ENCODE measurements at regions not wholly inside any gene's neighbourhood (a gene's known extent, or its start where the extent isn't known, plus 50 kb on each side); places are given as distances from the start of the nearest gene placed in this dataset.
"Not testable (repeated sequence)": the region's sequence is repeated elsewhere in the genome, so short reads cannot be mapped to it uniquely, and the experiment has no call there.

DNA sequence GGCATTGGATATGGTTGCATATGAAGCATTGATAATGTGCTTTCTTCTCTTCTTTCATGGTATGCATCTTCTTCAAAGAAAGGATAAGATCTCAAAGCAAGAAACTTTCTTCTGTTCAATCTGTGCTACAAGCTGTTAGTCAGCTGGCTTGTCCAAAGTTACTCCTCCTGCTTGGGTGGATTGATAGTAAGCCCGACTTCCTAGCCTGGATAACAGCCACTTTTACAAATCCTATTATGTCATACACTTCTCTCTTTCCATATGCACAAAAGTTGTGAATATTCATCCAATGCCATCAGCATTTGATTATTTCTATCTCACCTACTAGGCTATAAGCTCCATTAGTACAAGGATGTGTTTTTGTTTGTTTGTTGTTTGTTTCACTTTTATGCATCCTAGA, 891.0 kb upstream of the SORCS1 start:
- ATAC-seq, result no peak

- no peak for ATAC-seq
Observed at GRCh38 chr10:108052981-108053380, 888.5 kb upstream of the SORCS1 start.

GRCh38 chr10:108051218-108051617, 886.7 kb upstream of the SORCS1 start:
- no peak for ATAC-seq

DNA sequence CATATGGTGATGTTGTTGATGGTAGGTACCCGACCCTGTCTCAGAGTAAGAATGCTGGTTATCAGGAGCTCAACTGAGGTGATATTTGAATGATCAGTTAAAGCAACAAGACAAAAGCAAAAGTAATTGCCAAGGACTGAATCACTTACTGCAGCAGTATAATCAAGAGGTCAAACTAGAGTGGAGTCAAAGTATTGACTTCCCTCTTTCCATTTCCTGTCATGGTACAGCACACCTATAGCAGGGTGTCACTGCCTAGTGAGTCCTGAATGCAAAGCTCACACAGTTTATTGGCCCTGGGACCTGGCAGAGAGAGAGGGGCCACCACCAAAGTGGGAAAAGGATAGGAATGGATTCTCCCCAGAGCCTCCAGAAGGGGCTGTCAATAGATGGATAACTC, 886.1 kb upstream of the SORCS1 start:
- no peak for ATAC-seq

GRCh38 chr10:108049668-108050067, 885.2 kb upstream of the SORCS1 start:
- no peak for ATAC-seq

- ATAC-seq, result no peak
Observed at GRCh38 chr10:108048898-108049297, 884.4 kb upstream of the SORCS1 start.

- no peak for ATAC-seq
Observed at GRCh38 chr10:108039821-108040584, 875.5 kb upstream of the SORCS1 start.

GRCh38 chr10:108037061-108037460, 872.6 kb upstream of the SORCS1 start:
- no peak for ATAC-seq

GRCh38 chr10:108036265-108036664, 871.8 kb upstream of the SORCS1 start:
- no peak for ATAC-seq

DNA sequence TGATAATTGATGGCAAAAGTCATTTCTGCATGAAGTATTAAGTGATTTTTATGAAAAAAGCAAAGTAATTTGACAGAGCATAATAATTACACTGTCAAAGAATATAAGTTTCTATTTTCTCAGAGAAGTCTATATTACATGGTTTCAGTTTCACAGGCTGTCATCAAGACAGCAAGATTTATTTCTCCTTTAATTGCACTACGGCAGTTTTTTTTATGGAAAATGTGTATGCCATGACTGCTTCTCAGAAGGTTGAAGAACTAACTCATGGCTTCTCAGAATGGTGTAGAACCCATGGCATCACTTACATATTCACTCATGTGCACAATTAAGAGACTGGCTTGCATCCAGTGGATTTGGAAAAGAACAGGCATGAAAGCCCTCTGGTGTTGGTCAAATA, 870.3 kb upstream of the SORCS1 start:
- ATAC-seq, result no peak

- ATAC-seq, result not testable (repeated sequence)
Observed at GRCh38 chr10:108033518-108033917, 869.0 kb upstream of the SORCS1 start.

DNA sequence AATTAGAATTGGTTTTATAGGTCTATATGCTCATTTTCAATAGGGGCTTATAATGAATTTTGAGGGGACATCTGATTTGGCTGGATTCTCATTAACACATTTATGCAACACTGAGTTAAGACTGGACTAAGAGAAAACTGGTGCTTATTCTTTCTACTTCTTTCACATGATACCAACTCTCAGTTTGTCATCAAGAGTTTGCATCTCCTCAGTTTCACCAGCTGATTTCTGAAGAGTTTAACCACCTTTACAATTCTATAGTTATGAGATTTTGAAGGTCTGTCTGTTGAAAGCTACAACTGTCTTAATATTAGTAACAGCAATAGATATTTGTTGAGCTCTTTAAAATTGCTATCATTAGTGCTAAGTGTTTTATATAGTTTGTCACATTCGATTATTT, 867.0 kb upstream of the SORCS1 start:
- no peak for ATAC-seq

- no peak for ATAC-seq
Observed at GRCh38 chr10:108014902-108015177, 850.3 kb upstream of the SORCS1 start.

DNA sequence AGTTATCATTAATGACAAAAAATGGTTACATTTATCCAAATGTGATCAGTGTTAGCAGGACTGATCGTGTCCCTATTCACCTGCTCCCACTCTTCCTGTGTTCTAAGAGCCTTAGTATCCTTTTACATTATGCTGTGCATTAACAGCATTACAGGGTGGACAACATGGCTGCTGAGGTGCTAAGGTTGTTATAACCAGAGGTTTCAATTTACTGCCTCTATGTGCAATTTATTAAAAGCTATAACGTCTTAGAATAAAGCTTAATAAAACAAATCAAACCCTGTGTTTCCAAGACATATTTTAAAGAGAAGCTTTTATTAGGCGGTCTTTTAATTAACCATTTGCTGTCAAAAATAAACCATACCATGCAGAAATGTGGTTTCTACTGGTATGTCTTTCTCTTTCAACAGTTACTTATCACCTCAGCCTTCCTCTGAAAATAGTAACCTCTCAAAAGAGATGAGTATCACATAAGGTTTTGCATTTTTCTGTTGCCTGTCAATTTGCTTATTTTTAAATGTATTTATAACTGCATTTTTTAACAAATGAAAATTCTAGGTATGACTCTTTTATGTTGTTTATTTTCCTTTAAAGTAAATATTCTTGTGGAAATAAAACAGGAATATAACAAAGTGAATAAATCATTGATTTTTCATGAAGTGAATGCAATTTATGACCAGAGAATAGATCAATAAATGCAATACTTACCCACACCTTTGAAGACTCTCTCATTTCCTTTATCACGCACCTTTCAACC, 849.8 kb upstream of the SORCS1 start:
- ATAC-seq, result no peak

GRCh38 chr10:108005627-108006026, 841.1 kb upstream of the SORCS1 start:
- ATAC-seq, result no peak

DNA sequence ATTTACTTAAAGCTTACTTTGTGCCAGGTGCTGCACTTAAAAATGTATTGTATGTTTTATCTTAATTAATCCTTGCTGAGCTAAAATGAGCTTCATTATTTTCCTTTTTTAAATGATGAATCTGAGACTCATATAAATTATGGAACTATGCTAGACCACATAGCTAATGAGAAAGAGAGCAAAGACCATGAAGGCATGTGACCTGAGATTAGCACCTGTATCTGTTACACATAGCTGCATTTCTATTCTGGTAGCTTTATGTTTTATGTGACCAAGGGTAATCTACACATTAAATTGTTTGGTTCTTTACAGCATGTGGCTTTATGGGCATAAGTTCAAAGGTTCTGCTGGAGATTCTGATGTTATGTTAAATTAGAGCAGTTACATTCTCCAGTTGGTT, 839.1 kb upstream of the SORCS1 start:
- no peak for ATAC-seq

DNA sequence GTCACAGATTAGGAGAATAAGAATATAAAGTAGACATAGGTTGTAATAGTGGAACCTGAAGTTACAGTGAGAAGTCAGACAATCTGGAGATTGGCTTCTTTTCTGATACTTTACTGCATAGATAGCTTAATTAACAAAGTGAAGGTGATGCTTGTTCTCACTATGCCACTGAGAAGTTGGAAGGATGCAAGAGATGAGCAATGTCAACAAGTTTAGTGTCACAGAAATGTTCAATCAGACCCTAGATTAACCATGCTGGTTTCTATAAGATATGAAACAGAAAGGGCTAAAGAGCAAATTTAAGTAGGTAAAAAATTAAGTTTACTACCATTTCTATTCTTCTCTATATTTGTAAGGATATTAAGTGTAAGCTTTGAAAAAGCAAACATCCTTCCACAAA, 838.6 kb upstream of the SORCS1 start:
- no peak for ATAC-seq

- no peak for ATAC-seq
Observed at GRCh38 chr10:108000365-108000764, 835.9 kb upstream of the SORCS1 start.

DNA sequence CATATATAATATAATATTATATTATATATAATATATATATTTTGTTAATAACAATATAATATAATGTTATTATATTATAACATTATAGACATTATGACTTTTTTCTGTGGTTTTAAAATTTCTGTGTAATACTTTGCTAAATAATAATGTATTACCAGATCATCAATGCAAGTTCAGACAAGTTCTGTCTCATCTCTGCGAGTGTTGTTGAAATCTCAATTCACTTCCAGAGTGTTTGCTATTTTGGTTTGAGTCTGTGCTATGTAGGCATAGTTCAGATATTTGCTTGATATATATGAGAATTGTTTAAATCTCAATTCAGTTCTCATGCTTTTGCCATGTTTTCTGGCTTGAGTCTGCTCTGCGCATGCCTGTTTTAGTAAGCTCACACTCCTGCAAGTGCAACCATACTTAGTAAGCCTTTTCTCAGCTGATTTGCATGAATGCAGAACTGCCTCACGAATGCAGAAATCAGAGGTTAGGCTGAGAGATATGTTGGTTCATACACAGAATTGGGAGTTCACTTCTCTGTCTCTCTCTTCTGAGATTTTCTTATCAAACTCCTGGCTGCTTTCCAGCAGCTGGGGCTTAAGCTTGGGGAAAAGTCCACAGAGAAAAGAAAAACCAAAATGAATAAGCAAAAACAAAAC, 830.2 kb upstream of the SORCS1 start:
- ATAC-seq, result no peak

- ATAC-seq, result no peak
Observed at GRCh38 chr10:107986571-107986970, 822.1 kb upstream of the SORCS1 start.

- no peak for ATAC-seq
Observed at GRCh38 chr10:107984581-107984980, 820.1 kb upstream of the SORCS1 start.

GRCh38 chr10:107984149-107984548, 819.6 kb upstream of the SORCS1 start:
- no peak for ATAC-seq

GRCh38 chr10:107978455-107978854, 813.9 kb upstream of the SORCS1 start:
- no peak for ATAC-seq

DNA sequence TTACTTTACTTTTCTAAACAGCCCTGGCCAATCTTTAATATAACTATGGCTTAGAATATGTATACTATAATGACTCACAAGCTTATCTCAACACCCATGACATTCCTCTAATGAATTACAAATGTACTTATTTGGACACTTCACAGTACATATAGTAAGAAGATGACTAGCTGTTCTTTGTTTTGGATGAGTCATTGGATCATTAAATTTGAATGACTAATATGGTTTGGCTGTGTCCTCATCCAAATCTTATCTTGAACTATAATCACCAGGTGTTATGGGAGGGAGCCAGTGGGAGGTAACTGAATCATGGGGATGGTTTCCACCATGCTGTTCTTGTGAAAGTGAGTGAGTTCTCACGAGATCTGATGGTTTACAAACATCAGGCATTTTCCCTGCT, 807.5 kb upstream of the SORCS1 start:
- no peak for ATAC-seq
